ENCODE measurements at regions not wholly inside any gene's neighbourhood (a gene's known extent, or its start where the extent isn't known, plus 50 kb on each side); places are given as distances from the start of the nearest gene placed in this dataset.

- TF ChIP-seq CTCF (conservative IDR thresholded peaks at IDR 0.05; ENCODE audit: low read depth in 2 of 2) (no peak), EZH2 (IDR thresholded peaks at IDR 0.05; ENCODE audit: low read depth, unreplicated experiment) (no peak), REST (IDR thresholded peaks at IDR 0.05; ENCODE audit: unreplicated experiment) (no peak), ETS1 (IDR thresholded peaks at IDR 0.05) (no peak), POLR2AphosphoS5 (IDR thresholded peaks at IDR 0.05; ENCODE audit: low read depth) (no peak), EZH2phosphoT487 (IDR thresholded peaks at IDR 0.05; ENCODE audit: unreplicated experiment) (no peak), CREB1 (CRISPR knock-in tag; IDR thresholded peaks at IDR 0.05; ENCODE audit: low read depth) (no peak)
Observed at GRCh38 chr10:59003203-59003602, 173.2 kb upstream of the PHYHIPL start.

Measured in GM23338 (cell line).